SK-N-SH (cell line): ENCODE measurements at regions not wholly inside any gene's neighbourhood (a gene's known extent, or its start where the extent isn't known, plus 50 kb on each side); places are given as distances from the start of the nearest gene placed in this dataset.
"Not testable (repeated sequence)": the region's sequence is repeated elsewhere in the genome, so short reads cannot be mapped to it uniquely, and the experiment has no call there.

Experiments used
- CTCF ChIA-PET: fragments of 300-600, 350-600 bp; formaldehyde crosslinking; extraction: SDS; loops from one replicate; lab custom pipeline; 2021; lab: Yijun Ruan, JAX
- POLR2A ChIA-PET: fragments of 350-600 bp; sonication (Branson Sonifier 250); formaldehyde crosslinking; extraction: SDS; loops from one replicate; lab custom pipeline; 2020; ENCODE audit warnings: antibody characterized with exemption, inconsistent platforms; lab: Yijun Ruan, JAX
- DNase-seq: peaks from one replicate; pipeline ENCODE4 v3.0.0; 2012
- H2AFZ ChIP-seq: fragments of 200-600 bp; sonication (generic); 2 replicates; pipeline ENCODE4 v1.8.1; 2016; ENCODE audit warnings: antibody characterized with exemption, mild to moderate bottlenecking, low read depth
- H3F3A ChIP-seq: fragments of 200-600 bp; sonication (generic); replicated peaks from 2 replicates; pipeline ENCODE3; 2016; ENCODE audit warnings: antibody characterized with exemption, mild to moderate bottlenecking; ENCODE audit not compliant: insufficient read depth
- H3K27ac ChIP-seq, 2 experiments: fragments of 200-500 bp in 1 of 2; fragments of 200-600 bp in 1 of 2; sonication (Bioruptor generic) in 1 of 2; sonication (generic), shearing (Covaris generic) in 1 of 2; 2 replicates each; pipeline versions ENCODE4 v1.5.1 to v1.6.1; 2014 to 2016; ENCODE audit warnings: low read depth in 2 of 2, inconsistent platforms in 1 of 2, low read length in 1 of 2, mild to moderate bottlenecking in 1 of 2, mixed read lengths in 1 of 2
- H3K27me3 ChIP-seq: fragments of 200-600 bp; sonication (generic), shearing (Covaris generic); 2 replicates; pipeline ENCODE4 v1.6.1; 2016; ENCODE audit warnings: mixed run types; ENCODE audit not compliant: insufficient read depth
- H3K36me3 ChIP-seq, 2 experiments: fragments of 200-500 bp in 1 of 2; fragments of 200-600 bp in 1 of 2; sonication (Bioruptor generic) in 1 of 2; sonication (generic) in 1 of 2; replicated peaks in 1 of 2; 2 replicates each; pipeline versions ENCODE3 to v1.5.1; 2014 to 2016; ENCODE audit warnings: low read length in 1 of 2, mild to moderate bottlenecking in 1 of 2; ENCODE audit not compliant: insufficient read depth in 2 of 2, control insufficient read depth in 1 of 2
- H3K4me1 ChIP-seq, 2 experiments: fragments of 200-500 bp in 1 of 2; fragments of 200-600 bp in 1 of 2; sonication (Bioruptor generic) in 1 of 2; sonication (generic), shearing (Covaris generic) in 1 of 2; 2 replicates each; pipeline versions ENCODE4 v1.5.1 to v1.6.1; 2014 to 2016; ENCODE audit warnings: low read depth in 1 of 2, low read length in 1 of 2, mixed run types in 1 of 2; ENCODE audit not compliant: insufficient read depth in 2 of 2, control insufficient read depth in 1 of 2
- H3K4me2 ChIP-seq: fragments of 200-600 bp; sonication (generic), shearing (Covaris generic); 2 replicates; pipeline ENCODE4 v1.6.1; 2017; ENCODE audit warnings: mixed run types
- H3K4me3 ChIP-seq, 2 experiments: fragments of 200-500 bp in 1 of 2; fragments of 200-600 bp in 1 of 2; sonication (Bioruptor generic) in 1 of 2; sonication (generic), shearing (Covaris generic) in 1 of 2; 2 replicates each; pipeline versions ENCODE4 v1.5.1 to v1.8.1; 2014 to 2016; ENCODE audit warnings: low read depth in 2 of 2, inconsistent platforms in 1 of 2, low read length in 1 of 2, mild to moderate bottlenecking in 1 of 2, mixed read lengths in 1 of 2, moderate library complexity in 1 of 2
- H3K79me2 ChIP-seq: fragments of 200-600 bp; sonication (generic); 2 replicates; pipeline ENCODE4 v1.8.1; 2017; ENCODE audit warnings: mild to moderate bottlenecking; ENCODE audit not compliant: insufficient read depth
- H3K9ac ChIP-seq: fragments of 200-600 bp; sonication (generic); 2 replicates; pipeline ENCODE4 v1.6.1; 2017; ENCODE audit warnings: mixed run types
- H3K9me2 ChIP-seq: fragments of 200-600 bp; sonication (generic); 2 replicates; pipeline ENCODE4 v1.6.1; 2017; ENCODE audit warnings: mixed run types
- H3K9me3 ChIP-seq: fragments of 200-600 bp; sonication (generic); 2 replicates; pipeline ENCODE4 v1.6.1; 2017; ENCODE audit warnings: mixed run types, mild to moderate bottlenecking, moderate library complexity
- H4K20me1 ChIP-seq: fragments of 200-600 bp; sonication (generic); 2 replicates; pipeline ENCODE4 v1.6.1; 2017; ENCODE audit warnings: mild to moderate bottlenecking, mixed run types; ENCODE audit not compliant: insufficient read depth
- CTCF ChIP-seq: fragments of 200-600 bp; sonication (generic); IDR thresholded peaks from 2 replicates; pipeline ENCODE4 v1.6.1; 2017; ENCODE audit warnings: antibody characterized with exemption, mild to moderate bottlenecking, moderate library complexity
- ELF1 ChIP-seq: IDR thresholded peaks from 2 replicates; pipeline ENCODE4 v1.4.0; 2012
- FOXJ3 ChIP-seq: sonication (generic); formaldehyde crosslinking; IDR thresholded peaks from 2 replicates; pipeline ENCODE4 v1.5.1; 2020; ENCODE audit warnings: mild to moderate bottlenecking, missing genetic modification reagents
- GABPA ChIP-seq: IDR thresholded peaks from 2 replicates; pipeline ENCODE4 v1.4.0; 2012; ENCODE audit warnings: low read depth, mild to moderate bottlenecking
- GATA2 ChIP-seq: sonication (generic); formaldehyde crosslinking; IDR thresholded peaks from 2 replicates; pipeline ENCODE4 v1.5.0; 2020; ENCODE audit warnings: mild to moderate bottlenecking, missing genetic modification reagents
- IRF3 ChIP-seq: fragments of 150-350 bp; IDR thresholded peaks from 2 replicates; pipeline ENCODE4 v1.6.1; 2016; ENCODE audit warnings: mild to moderate bottlenecking, low read depth, low read length
- MXI1 ChIP-seq: IDR thresholded peaks from 2 replicates; pipeline ENCODE4 v1.6.1; 2012; ENCODE audit warnings: mild to moderate bottlenecking, low read depth, low read length, improper control_type of control experiment
- NRF1 ChIP-seq: IDR thresholded peaks from 2 replicates; pipeline ENCODE4 v1.6.1; 2012; ENCODE audit warnings: low read depth, mild to moderate bottlenecking, low read length
- POLR2AphosphoS5 ChIP-seq: IDR thresholded peaks from 2 replicates; pipeline ENCODE4 v1.6.1; 2012; ENCODE audit warnings: low read depth, low read length
- RAD21 ChIP-seq: IDR thresholded peaks from 2 replicates; pipeline ENCODE4 v1.6.1; 2012; ENCODE audit warnings: mild to moderate bottlenecking, low read length
- RCOR1 ChIP-seq: fragments of 150-350 bp; IDR thresholded peaks from 2 replicates; pipeline ENCODE4 v1.6.1; 2017; ENCODE audit warnings: antibody characterized with exemption, low read length
- RFX5 ChIP-seq: IDR thresholded peaks from 2 replicates; pipeline ENCODE4 v1.6.1; 2012; ENCODE audit warnings: mild to moderate bottlenecking, improper control_type of control experiment, low read length
- RXRA ChIP-seq: IDR thresholded peaks from 2 replicates; pipeline ENCODE4 v1.4.0; 2012; ENCODE audit warnings: low read depth, mild to moderate bottlenecking, borderline replicate concordance
- SMC3 ChIP-seq: IDR thresholded peaks from 2 replicates; pipeline ENCODE4 v1.6.1; 2012; ENCODE audit warnings: low read depth, low read length, improper control_type of control experiment
- TEAD4 ChIP-seq: IDR thresholded peaks from 2 replicates; pipeline ENCODE4 v1.4.0; 2012; ENCODE audit warnings: mild to moderate bottlenecking, borderline replicate concordance; ENCODE audit not compliant: insufficient read depth
- ZBTB33 ChIP-seq: IDR thresholded peaks from 2 replicates; pipeline ENCODE4 v1.4.0; 2012; ENCODE audit warnings: low read depth, borderline replicate concordance
- WGBS: methylation state at CpG from one replicate; pipeline ENCODE4 v1.1.6; 2017; ENCODE audit warnings: low lambda C conversion rate; 5-methylcytosine and 5-hydroxymethylcytosine counted together
- TF ChIP-seq, protein P1 (sequence below): IDR thresholded peaks from 2 replicates; pipeline ENCODE4 v1.6.1; 2012; ENCODE audit warnings: mild to moderate bottlenecking, low read depth, low read length, moderate library complexity

- Histone ChIP-seq H3F3A (no peaks in the 10 kb centered on the region), H3K4me1 (no peaks in the 10 kb centered on the region; a peak in 1 of 4 replicates), H3K9me3 (no peaks in the 10 kb centered on the region), H4K20me1 (no peaks in the 10 kb centered on the region), H3K36me3 (no peaks in the 10 kb centered on the region), H3K4me3 (no peak overlapping the region), H3K79me2 (no peaks in the 10 kb centered on the region), H3K9me2 (no peaks in the 10 kb centered on the region), H3K9ac (no peak overlapping the region), H3K27ac (no peak overlapping the region), H3K27me3 (peaks cover 9% of the 10 kb centered on the region), H3K4me2 (no peak overlapping the region), H2AFZ (no peak overlapping the region)
- 53% methylated on average over 5 of the region's 5 CpGs for WGBS
- no peak for DNase-seq
- no peak for TF ChIP-seq ELF1
- no peak for TF ChIP-seq TEAD4
- no peak for TF ChIP-seq RXRA
- TF ChIP-seq GATA2 (CRISPR knock-in tag) = no peak
- no peak for TF ChIP-seq POLR2AphosphoS5
- no peak for TF ChIP-seq SMC3
- TF ChIP-seq ZBTB33 = no peak
- no peak for TF ChIP-seq GABPA
- TF ChIP-seq RFX5 = no peak
- TF ChIP-seq RCOR1 = no peak
- TF ChIP-seq IRF3 = no peak
- no peak for TF ChIP-seq CTCF
- TF ChIP-seq, protein P1, sequence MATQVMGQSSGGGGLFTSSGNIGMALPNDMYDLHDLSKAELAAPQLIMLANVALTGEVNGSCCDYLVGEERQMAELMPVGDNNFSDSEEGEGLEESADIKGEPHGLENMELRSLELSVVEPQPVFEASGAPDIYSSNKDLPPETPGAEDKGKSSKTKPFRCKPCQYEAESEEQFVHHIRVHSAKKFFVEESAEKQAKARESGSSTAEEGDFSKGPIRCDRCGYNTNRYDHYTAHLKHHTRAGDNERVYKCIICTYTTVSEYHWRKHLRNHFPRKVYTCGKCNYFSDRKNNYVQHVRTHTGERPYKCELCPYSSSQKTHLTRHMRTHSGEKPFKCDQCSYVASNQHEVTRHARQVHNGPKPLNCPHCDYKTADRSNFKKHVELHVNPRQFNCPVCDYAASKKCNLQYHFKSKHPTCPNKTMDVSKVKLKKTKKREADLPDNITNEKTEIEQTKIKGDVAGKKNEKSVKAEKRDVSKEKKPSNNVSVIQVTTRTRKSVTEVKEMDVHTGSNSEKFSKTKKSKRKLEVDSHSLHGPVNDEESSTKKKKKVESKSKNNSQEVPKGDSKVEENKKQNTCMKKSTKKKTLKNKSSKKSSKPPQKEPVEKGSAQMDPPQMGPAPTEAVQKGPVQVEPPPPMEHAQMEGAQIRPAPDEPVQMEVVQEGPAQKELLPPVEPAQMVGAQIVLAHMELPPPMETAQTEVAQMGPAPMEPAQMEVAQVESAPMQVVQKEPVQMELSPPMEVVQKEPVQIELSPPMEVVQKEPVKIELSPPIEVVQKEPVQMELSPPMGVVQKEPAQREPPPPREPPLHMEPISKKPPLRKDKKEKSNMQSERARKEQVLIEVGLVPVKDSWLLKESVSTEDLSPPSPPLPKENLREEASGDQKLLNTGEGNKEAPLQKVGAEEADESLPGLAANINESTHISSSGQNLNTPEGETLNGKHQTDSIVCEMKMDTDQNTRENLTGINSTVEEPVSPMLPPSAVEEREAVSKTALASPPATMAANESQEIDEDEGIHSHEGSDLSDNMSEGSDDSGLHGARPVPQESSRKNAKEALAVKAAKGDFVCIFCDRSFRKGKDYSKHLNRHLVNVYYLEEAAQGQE = no peak
- no peak for TF ChIP-seq MXI1
- no peak for TF ChIP-seq FOXJ3 (CRISPR knock-in tag)
- no peak for TF ChIP-seq RAD21
- TF ChIP-seq NRF1 = no peak
- CTCF ChIA-PET = interaction anchor here (0.6 to 3.8 kb wide), 28 partner anchors 10 to 723 kb away, joined by 3 to 28 read pairs (median 4); no protein-coding TSS in a partner anchor
- POLR2A ChIA-PET = no interaction called here
These were observed 98.4 kb downstream of the LYZL1 start for GRCh38 chr10:29387269-29387668.

GRCh38 chr10:29388112-29388511 is 99.2 kb downstream of the LYZL1 start:
- H3K4me1 ChIP-seq, H3K4me3 ChIP-seq, H3K9ac ChIP-seq, H3K4me2 ChIP-seq, H3K9me2 ChIP-seq, H3K27ac ChIP-seq, POLR2A ChIA-PET, DNase-seq, H3K9me3 ChIP-seq, H3K36me3 ChIP-seq, H3K27me3 ChIP-seq, H3F3A ChIP-seq, H3K79me2 ChIP-seq, H2AFZ ChIP-seq, H4K20me1 ChIP-seq: not testable (repeated sequence)
- WGBS = 46% methylated on average over 2 of the region's 2 CpGs
- CTCF ChIA-PET = interaction anchor here (0.7 to 2.8 kb wide), 11 partner anchors 10 to 724 kb away, joined by 3 to 16 read pairs (median 4); no protein-coding TSS in a partner anchor
